ENCODE measurements at regions not wholly inside any gene's neighbourhood (a gene's known extent, or its start where the extent isn't known, plus 50 kb on each side); places are given as distances from the start of the nearest gene placed in this dataset.

DNA sequence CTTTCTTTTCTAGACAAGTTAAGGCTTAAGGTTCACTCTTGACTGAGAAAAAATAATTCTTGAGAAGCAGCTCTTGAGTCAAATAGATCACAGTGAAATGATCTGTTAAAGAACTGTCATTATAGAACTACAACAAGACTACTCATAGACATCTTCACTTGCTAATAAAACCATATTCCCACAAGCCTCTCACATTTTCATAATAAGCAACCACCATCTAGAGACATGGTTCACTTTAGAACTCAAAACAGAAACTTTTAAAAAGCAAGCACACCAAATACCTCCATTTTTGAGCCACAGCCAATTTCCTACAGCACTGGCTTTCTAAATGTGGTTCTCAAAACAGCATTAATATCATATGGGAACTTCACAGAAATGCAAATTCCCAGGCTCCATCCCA, 309.5 kb downstream of the TMA16 start:
- no peaks in the 10 kb centered on the region for H3K27me3 ChIP-seq (replicated peaks in 2 of 5; ENCODE audit: control insufficient read depth in 4 of 5, insufficient read depth in 5 of 5, low read length in 4 of 5)
- no peaks in the 10 kb centered on the region for H3K9me3 ChIP-seq (ENCODE audit: control extremely low read depth in 1 of 5, control insufficient read depth in 4 of 5, insufficient read depth in 2 of 5, low read depth in 1 of 5, low read length in 4 of 5)
- POLR2A ChIA-PET, result no interaction called here
- no peak overlapping the region for H3K27ac ChIP-seq (ENCODE audit: insufficient read depth in 1 of 2, low read depth in 1 of 2, low read length in 2 of 2, poor library complexity in 1 of 2, severe bottlenecking in 2 of 2)
- no peak overlapping the region for H3K4me3 ChIP-seq (ENCODE audit: control insufficient read depth in 1 of 7, extremely low read depth in 1 of 7, insufficient read depth in 4 of 7, low read depth in 2 of 7, low read length in 6 of 7)
- no peaks in the 10 kb centered on the region for H3K4me1 ChIP-seq (ENCODE audit: control extremely low read depth in 1 of 4, control insufficient read depth in 4 of 4, insufficient read depth in 4 of 4, low read length in 3 of 4)
- DNase-seq, result no peak
- CTCF ChIA-PET, result no interaction called here
- no peaks in the 10 kb centered on the region for H3K36me3 ChIP-seq (ENCODE audit: control insufficient read depth in 4 of 4, insufficient read depth in 4 of 4, low read length in 3 of 4)

DNA sequence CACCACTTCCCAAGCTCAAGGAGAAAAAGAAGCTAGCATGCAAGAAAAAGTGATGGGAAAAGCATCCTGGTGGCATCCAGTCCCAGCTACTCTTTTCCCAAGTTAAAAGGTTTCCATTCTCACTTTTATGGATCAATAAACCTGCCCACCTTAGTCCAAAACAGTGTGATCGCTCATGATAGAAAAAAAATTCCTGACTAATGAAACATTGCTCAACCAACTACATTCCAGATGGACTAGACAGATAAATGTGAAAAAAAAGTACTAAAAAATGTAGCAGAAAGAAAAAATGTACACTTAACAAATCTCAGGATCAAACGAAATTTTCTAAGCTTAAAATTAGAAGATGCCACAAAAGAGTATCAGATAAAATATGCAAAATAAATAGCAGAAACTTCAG, 312.2 kb downstream of the TMA16 start:
- DNase-seq, result no peak
- no peak overlapping the region for H3K27ac ChIP-seq (ENCODE audit: insufficient read depth in 1 of 2, low read depth in 1 of 2, low read length in 2 of 2, poor library complexity in 1 of 2, severe bottlenecking in 2 of 2)
- H3K9me3 ChIP-seq (ENCODE audit: control extremely low read depth in 1 of 5, control insufficient read depth in 4 of 5, insufficient read depth in 2 of 5, low read depth in 1 of 5, low read length in 4 of 5), result no peaks in the 10 kb centered on the region
- H3K27me3 ChIP-seq (replicated peaks in 2 of 5; ENCODE audit: control insufficient read depth in 4 of 5, insufficient read depth in 5 of 5, low read length in 4 of 5), result no peaks in the 10 kb centered on the region
- H3K4me1 ChIP-seq (ENCODE audit: control extremely low read depth in 1 of 4, control insufficient read depth in 4 of 4, insufficient read depth in 4 of 4, low read length in 3 of 4), result no peaks in the 10 kb centered on the region
- H3K4me3 ChIP-seq (ENCODE audit: control insufficient read depth in 1 of 7, extremely low read depth in 1 of 7, insufficient read depth in 4 of 7, low read depth in 2 of 7, low read length in 6 of 7), result no peak overlapping the region
- no peaks in the 10 kb centered on the region for H3K36me3 ChIP-seq (ENCODE audit: control insufficient read depth in 4 of 4, insufficient read depth in 4 of 4, low read length in 3 of 4)
- ChIA-PET POLR2A (no interaction called here), CTCF (no interaction called here)
- whole genome bisulfite sequencing (ENCODE audit: insufficient coverage), result 100% methylated on average over 1 of the region's 2 CpGs

DNA sequence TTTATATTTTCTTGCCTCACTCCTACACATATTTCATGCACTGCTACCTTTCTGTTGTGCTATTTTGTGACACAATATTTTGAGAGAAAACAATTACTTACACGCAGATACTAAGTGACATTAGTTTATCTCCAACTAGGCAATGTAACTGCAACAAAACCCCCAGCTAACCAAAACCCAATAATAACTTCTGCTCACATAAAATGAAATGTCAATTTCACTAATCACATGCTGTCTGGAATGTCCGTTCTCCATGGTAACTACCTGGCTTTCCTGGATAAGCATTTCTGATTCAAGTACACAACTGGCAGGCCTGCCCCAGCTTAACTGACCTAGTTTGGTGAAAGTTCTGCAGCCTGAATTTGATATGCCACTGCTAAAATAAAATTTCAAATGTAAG, 313.5 kb downstream of the TMA16 start:
- H3K4me1 ChIP-seq (ENCODE audit: control extremely low read depth in 1 of 4, control insufficient read depth in 4 of 4, insufficient read depth in 4 of 4, low read length in 3 of 4), result no peaks in the 10 kb centered on the region
- CTCF ChIA-PET, result no interaction called here
- WGBS (ENCODE audit: insufficient coverage), result 94% methylated on average over 2 of the region's 2 CpGs
- H3K27ac ChIP-seq (ENCODE audit: insufficient read depth in 1 of 2, low read depth in 1 of 2, low read length in 2 of 2, poor library complexity in 1 of 2, severe bottlenecking in 2 of 2), result no peak overlapping the region
- H3K27me3 ChIP-seq (replicated peaks in 2 of 5; ENCODE audit: control insufficient read depth in 4 of 5, insufficient read depth in 5 of 5, low read length in 4 of 5), result no peaks in the 10 kb centered on the region
- no peaks in the 10 kb centered on the region for H3K36me3 ChIP-seq (ENCODE audit: control insufficient read depth in 4 of 4, insufficient read depth in 4 of 4, low read length in 3 of 4)
- POLR2A ChIA-PET, result no interaction called here
- H3K9me3 ChIP-seq (ENCODE audit: control extremely low read depth in 1 of 5, control insufficient read depth in 4 of 5, insufficient read depth in 2 of 5, low read depth in 1 of 5, low read length in 4 of 5), result no peaks in the 10 kb centered on the region
- DNase-seq, result no peak
- H3K4me3 ChIP-seq (ENCODE audit: control insufficient read depth in 1 of 7, extremely low read depth in 1 of 7, insufficient read depth in 4 of 7, low read depth in 2 of 7, low read length in 6 of 7), result no peak overlapping the region

DNA sequence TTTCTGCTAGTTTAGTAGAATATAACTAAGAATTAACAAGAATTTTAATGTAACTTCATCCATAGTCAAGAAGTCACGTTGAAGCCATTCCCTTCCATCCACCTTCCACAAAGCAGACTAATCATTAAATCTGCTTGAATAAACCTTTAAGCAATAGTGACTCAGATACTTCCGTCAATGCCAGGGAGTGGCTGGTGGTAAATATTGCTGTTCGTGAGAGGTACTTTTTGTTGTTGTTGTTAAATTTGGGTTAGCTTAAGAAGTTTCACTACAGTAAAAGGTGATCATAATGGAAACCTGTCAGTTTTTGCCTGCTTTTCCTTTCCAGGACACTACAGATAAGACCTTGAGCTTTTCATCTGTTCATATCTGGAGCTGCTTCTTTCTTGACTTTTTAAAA, 316.3 kb downstream of the TMA16 start:
- Histone ChIP-seq H3K27ac (ENCODE audit: insufficient read depth in 1 of 2, low read depth in 1 of 2, low read length in 2 of 2, poor library complexity in 1 of 2, severe bottlenecking in 2 of 2) (no peak overlapping the region), H3K4me3 (ENCODE audit: control insufficient read depth in 1 of 7, extremely low read depth in 1 of 7, insufficient read depth in 4 of 7, low read depth in 2 of 7, low read length in 6 of 7) (no peak overlapping the region), H3K27me3 (replicated peaks in 2 of 5; ENCODE audit: control insufficient read depth in 4 of 5, insufficient read depth in 5 of 5, low read length in 4 of 5) (no peaks in the 10 kb centered on the region), H3K4me1 (ENCODE audit: control extremely low read depth in 1 of 4, control insufficient read depth in 4 of 4, insufficient read depth in 4 of 4, low read length in 3 of 4) (no peaks in the 10 kb centered on the region), H3K9me3 (ENCODE audit: control extremely low read depth in 1 of 5, control insufficient read depth in 4 of 5, insufficient read depth in 2 of 5, low read depth in 1 of 5, low read length in 4 of 5) (no peaks in the 10 kb centered on the region), H3K36me3 (ENCODE audit: control insufficient read depth in 4 of 4, insufficient read depth in 4 of 4, low read length in 3 of 4) (no peaks in the 10 kb centered on the region)
- POLR2A ChIA-PET, result no interaction called here
- no peak for DNase-seq
- WGBS (ENCODE audit: insufficient coverage), result 86% methylated on average over 2 of the region's 3 CpGs
- CTCF ChIA-PET, result no interaction called here

DNA sequence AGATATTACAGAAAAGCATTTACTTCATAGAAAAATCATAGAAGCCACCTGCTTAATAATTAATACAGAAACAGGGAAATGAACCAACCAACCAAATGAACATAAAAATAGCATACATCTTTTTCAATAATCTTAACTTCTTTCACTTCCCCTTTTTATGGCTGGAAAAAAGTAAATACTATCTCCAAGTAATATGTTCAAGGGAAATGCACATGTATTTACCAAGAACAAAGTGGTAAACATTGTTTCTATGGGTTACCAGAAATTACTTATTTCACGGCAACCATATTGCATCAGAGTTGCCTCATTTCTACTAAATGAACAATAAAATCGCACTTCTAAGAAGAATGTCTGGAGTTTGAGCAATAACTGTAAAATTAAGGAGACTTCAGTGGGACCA, 321.3 kb downstream of the TMA16 start:
- Histone ChIP-seq H3K27ac (ENCODE audit: insufficient read depth in 1 of 2, low read depth in 1 of 2, low read length in 2 of 2, poor library complexity in 1 of 2, severe bottlenecking in 2 of 2) (no peak overlapping the region), H3K27me3 (replicated peaks in 2 of 5; ENCODE audit: control insufficient read depth in 4 of 5, insufficient read depth in 5 of 5, low read length in 4 of 5) (no peaks in the 10 kb centered on the region), H3K36me3 (ENCODE audit: control insufficient read depth in 4 of 4, insufficient read depth in 4 of 4, low read length in 3 of 4) (no peaks in the 10 kb centered on the region), H3K4me1 (ENCODE audit: control extremely low read depth in 1 of 4, control insufficient read depth in 4 of 4, insufficient read depth in 4 of 4, low read length in 3 of 4) (no peaks in the 10 kb centered on the region), H3K9me3 (ENCODE audit: control extremely low read depth in 1 of 5, control insufficient read depth in 4 of 5, insufficient read depth in 2 of 5, low read depth in 1 of 5, low read length in 4 of 5) (no peaks in the 10 kb centered on the region), H3K4me3 (ENCODE audit: control insufficient read depth in 1 of 7, extremely low read depth in 1 of 7, insufficient read depth in 4 of 7, low read depth in 2 of 7, low read length in 6 of 7) (no peak overlapping the region)
- POLR2A ChIA-PET, result no interaction called here
- no peak for DNase-seq
- no CpG with 5 or more reads among the region's 2 CpGs for WGBS (ENCODE audit: insufficient coverage)
- CTCF ChIA-PET, result no interaction called here

DNA sequence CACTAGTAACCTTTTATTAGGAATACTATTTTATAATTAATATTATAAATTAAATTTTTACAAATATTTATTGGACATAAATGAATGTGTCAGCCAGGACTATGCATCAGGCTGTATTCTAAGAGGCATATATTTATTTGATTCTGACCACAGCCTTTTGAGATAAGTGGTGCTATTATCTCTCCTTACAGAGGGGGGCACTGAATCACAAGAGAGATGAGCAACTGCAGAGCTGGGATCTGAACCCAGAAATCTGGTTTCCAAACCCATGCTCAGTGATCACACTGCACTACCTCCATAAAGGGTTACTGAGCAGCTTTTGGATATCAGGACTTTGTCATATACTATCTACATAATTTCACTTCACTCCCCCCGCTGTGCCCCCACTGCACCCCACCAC, 322.0 kb downstream of the TMA16 start:
- Histone ChIP-seq H3K36me3 (ENCODE audit: control insufficient read depth in 4 of 4, insufficient read depth in 4 of 4, low read length in 3 of 4) (no peaks in the 10 kb centered on the region), H3K4me3 (ENCODE audit: control insufficient read depth in 1 of 7, extremely low read depth in 1 of 7, insufficient read depth in 4 of 7, low read depth in 2 of 7, low read length in 6 of 7) (no peak overlapping the region), H3K4me1 (ENCODE audit: control extremely low read depth in 1 of 4, control insufficient read depth in 4 of 4, insufficient read depth in 4 of 4, low read length in 3 of 4) (no peaks in the 10 kb centered on the region), H3K9me3 (ENCODE audit: control extremely low read depth in 1 of 5, control insufficient read depth in 4 of 5, insufficient read depth in 2 of 5, low read depth in 1 of 5, low read length in 4 of 5) (no peaks in the 10 kb centered on the region), H3K27ac (ENCODE audit: insufficient read depth in 1 of 2, low read depth in 1 of 2, low read length in 2 of 2, poor library complexity in 1 of 2, severe bottlenecking in 2 of 2) (no peak overlapping the region), H3K27me3 (replicated peaks in 2 of 5; ENCODE audit: control insufficient read depth in 4 of 5, insufficient read depth in 5 of 5, low read length in 4 of 5) (no peaks in the 10 kb centered on the region)
- no peak for DNase-seq
- ChIA-PET CTCF (no interaction called here), POLR2A (no interaction called here)
- no CpG with 5 or more reads among the region's 1 CpG for WGBS (ENCODE audit: insufficient coverage)

DNA sequence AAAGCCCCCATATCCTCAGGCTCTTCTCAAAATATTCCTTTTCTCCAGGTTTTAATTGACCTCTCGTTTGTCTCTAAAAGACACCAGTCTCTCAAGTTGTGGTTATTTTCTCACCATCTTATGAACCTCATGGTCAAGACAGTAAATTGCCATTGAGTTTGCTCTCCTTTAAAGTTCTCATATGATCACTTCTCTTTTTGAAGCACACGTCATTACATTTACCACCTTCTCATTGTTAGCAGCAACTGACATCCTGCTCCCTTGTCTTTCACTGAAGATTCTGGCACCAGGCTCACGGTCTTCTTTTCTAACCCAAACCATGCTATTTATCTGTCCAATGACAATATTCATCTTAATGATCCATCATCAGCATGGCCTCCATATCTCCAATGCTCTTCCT, 324.2 kb downstream of the TMA16 start:
- Histone ChIP-seq H3K27me3 (replicated peaks in 2 of 5; ENCODE audit: control insufficient read depth in 4 of 5, insufficient read depth in 5 of 5, low read length in 4 of 5) (no peaks in the 10 kb centered on the region), H3K4me1 (ENCODE audit: control extremely low read depth in 1 of 4, control insufficient read depth in 4 of 4, insufficient read depth in 4 of 4, low read length in 3 of 4) (no peaks in the 10 kb centered on the region), H3K9me3 (ENCODE audit: control extremely low read depth in 1 of 5, control insufficient read depth in 4 of 5, insufficient read depth in 2 of 5, low read depth in 1 of 5, low read length in 4 of 5) (no peaks in the 10 kb centered on the region), H3K4me3 (ENCODE audit: control insufficient read depth in 1 of 7, extremely low read depth in 1 of 7, insufficient read depth in 4 of 7, low read depth in 2 of 7, low read length in 6 of 7) (no peak overlapping the region), H3K27ac (ENCODE audit: insufficient read depth in 1 of 2, low read depth in 1 of 2, low read length in 2 of 2, poor library complexity in 1 of 2, severe bottlenecking in 2 of 2) (no peak overlapping the region), H3K36me3 (ENCODE audit: control insufficient read depth in 4 of 4, insufficient read depth in 4 of 4, low read length in 3 of 4) (no peaks in the 10 kb centered on the region)
- ChIA-PET POLR2A (no interaction called here), CTCF (no interaction called here)
- WGBS (ENCODE audit: insufficient coverage), result 72% methylated on average over 3 of the region's 3 CpGs
- DNase-seq, result no peak

DNA sequence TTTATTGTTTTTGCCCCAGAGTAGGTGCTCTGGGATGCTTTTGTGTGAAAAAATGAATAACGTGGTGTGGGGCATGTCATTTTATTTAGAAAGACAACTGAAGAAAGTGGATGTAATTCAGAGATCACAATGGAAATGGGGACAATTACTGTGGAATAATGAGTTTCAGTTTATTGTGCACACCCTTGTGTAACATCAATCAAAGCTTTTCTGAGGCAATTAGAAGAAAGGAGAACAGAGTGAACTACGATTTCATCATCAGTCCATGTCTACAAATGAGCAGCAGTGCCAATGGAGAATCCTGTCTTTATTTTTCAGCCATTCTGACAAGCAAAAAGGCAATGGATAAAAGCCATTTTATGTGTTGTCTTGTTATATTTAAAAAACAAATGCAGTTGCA, 339.2 kb downstream of the TMA16 start:
- H3K4me3 ChIP-seq (ENCODE audit: control insufficient read depth in 1 of 7, extremely low read depth in 1 of 7, insufficient read depth in 4 of 7, low read depth in 2 of 7, low read length in 6 of 7), result no peak overlapping the region
- no peaks in the 10 kb centered on the region for H3K36me3 ChIP-seq (ENCODE audit: control insufficient read depth in 4 of 4, insufficient read depth in 4 of 4, low read length in 3 of 4)
- H3K27ac ChIP-seq (ENCODE audit: insufficient read depth in 1 of 2, low read depth in 1 of 2, low read length in 2 of 2, poor library complexity in 1 of 2, severe bottlenecking in 2 of 2), result no peak overlapping the region
- ChIA-PET POLR2A (no interaction called here), CTCF (no interaction called here)
- no peak for DNase-seq
- H3K9me3 ChIP-seq (ENCODE audit: control extremely low read depth in 1 of 5, control insufficient read depth in 4 of 5, insufficient read depth in 2 of 5, low read depth in 1 of 5, low read length in 4 of 5), result no peaks in the 10 kb centered on the region
- no peaks in the 10 kb centered on the region for H3K27me3 ChIP-seq (replicated peaks in 2 of 5; ENCODE audit: control insufficient read depth in 4 of 5, insufficient read depth in 5 of 5, low read length in 4 of 5)
- WGBS (ENCODE audit: insufficient coverage), result 85% methylated on average over 2 of the region's 2 CpGs
- no peaks in the 10 kb centered on the region for H3K4me1 ChIP-seq (ENCODE audit: control extremely low read depth in 1 of 4, control insufficient read depth in 4 of 4, insufficient read depth in 4 of 4, low read length in 3 of 4)

Measured in common myeloid progenitor, CD34-positive (primary cell).